MM.1S (cell line): ENCODE measurements at regions not wholly inside any gene's neighbourhood (a gene's known extent, or its start where the extent isn't known, plus 50 kb on each side); places are given as distances from the start of the nearest gene placed in this dataset.

Source experiments
- DNase-seq: peaks from one replicate; pipeline ENCODE4 v3.0.0-alpha.2; 2015
- H2AFZ ChIP-seq: fragments of 300-600 bp; sonication (generic); 2 replicates; pipeline ENCODE4 v1.6.0; 2016; ENCODE audit warnings: antibody characterized with exemption, low read length
- H3F3A ChIP-seq: fragments of 300-600 bp; sonication (generic); 2 replicates; pipeline ENCODE4 v1.6.1; 2016; ENCODE audit warnings: mild to moderate bottlenecking, antibody characterized with exemption, low read length, moderate library complexity, mixed read lengths; ENCODE audit not compliant: insufficient read depth
- H3K27ac ChIP-seq: fragments of 300-600 bp; sonication (generic); 2 replicates; pipeline ENCODE4 v1.5.1; 2016; ENCODE audit warnings: mild to moderate bottlenecking, low read length
- H3K27me3 ChIP-seq: fragments of 300-600 bp; sonication (generic); replicated peaks from 2 replicates; pipeline ENCODE4 v1.6.0; 2016; ENCODE audit warnings: low read length; ENCODE audit not compliant: insufficient read depth
- H3K36me3 ChIP-seq: fragments of 300-600 bp; sonication (generic); replicated peaks from 2 replicates; pipeline ENCODE4 v1.6.1; 2016; ENCODE audit warnings: mild to moderate bottlenecking, low read length, mixed read lengths; ENCODE audit not compliant: insufficient read depth
- H3K4me1 ChIP-seq: fragments of 300-600 bp; sonication (generic); 2 replicates; pipeline ENCODE4 v1.6.1; 2016; ENCODE audit warnings: low read length, mixed read lengths
- H3K4me2 ChIP-seq: fragments of 300-600 bp; sonication (generic); 2 replicates; pipeline ENCODE4 v1.6.0; 2016; ENCODE audit warnings: low read depth, low read length
- H3K4me3 ChIP-seq: fragments of 300-600 bp; sonication (generic); 2 replicates; pipeline ENCODE4 v1.5.1; 2016; ENCODE audit warnings: low read length, mixed read lengths
- H3K79me2 ChIP-seq: fragments of 300-600 bp; sonication (generic); 2 replicates; pipeline ENCODE4 v1.6.1; 2016; ENCODE audit warnings: mixed run types, low read length, mixed read lengths
- H3K9ac ChIP-seq: fragments of 300-600 bp; sonication (generic); 2 replicates; pipeline ENCODE4 v1.6.1; 2016; ENCODE audit warnings: low read length, mixed read lengths
- H3K9me2 ChIP-seq: fragments of 300-600 bp; sonication (generic); replicated peaks from 2 replicates; pipeline ENCODE4 v1.6.1; 2016; ENCODE audit warnings: mild to moderate bottlenecking, low read length, mixed read lengths; ENCODE audit not compliant: insufficient read depth
- H3K9me3 ChIP-seq: fragments of 300-600 bp; sonication (generic); replicated peaks from 2 replicates; pipeline ENCODE4 v1.6.1; 2016; ENCODE audit warnings: mild to moderate bottlenecking, low read length, mixed read lengths; ENCODE audit not compliant: insufficient read depth
- H4K20me1 ChIP-seq: fragments of 300-600 bp; sonication (generic); 2 replicates; pipeline ENCODE4 v1.6.1; 2016; ENCODE audit warnings: mild to moderate bottlenecking, low read length, moderate library complexity, mixed read lengths; ENCODE audit not compliant: insufficient read depth
- CTCF ChIP-seq: fragments of 300-600 bp; sonication (generic); IDR thresholded peaks from 2 replicates; pipeline ENCODE4 v1.5.1; 2016; ENCODE audit warnings: antibody characterized with exemption, low read length, mixed read lengths
- EZH2 ChIP-seq: fragments of 300-600 bp; sonication (generic); optimal IDR thresholded peaks from 2 replicates; pipeline ENCODE3; 2017; ENCODE audit warnings: low read depth, mild to moderate bottlenecking, antibody characterized with exemption, low read length, mixed read lengths
- EZH2phosphoT487 ChIP-seq: fragments of 300-600 bp; sonication (generic); IDR thresholded peaks from 2 replicates; pipeline ENCODE4 v1.6.1; 2018; ENCODE audit warnings: antibody characterized with exemption, low read length

- peaks cover 15% of the 10 kb centered on the region; the same call in 1 of the 2 replicates for H3K4me1 ChIP-seq
- H3K36me3 ChIP-seq, result no peaks in the 10 kb centered on the region
- TF ChIP-seq EZH2phosphoT487 (no peak), CTCF (no peak), EZH2 (no peak)
- no peaks in the 10 kb centered on the region for H3K27me3 ChIP-seq
- no peaks in the 10 kb centered on the region for H3K9me3 ChIP-seq
- no peaks in the 10 kb centered on the region for H4K20me1 ChIP-seq
- no peak overlapping the region; the same call in 1 of the 2 replicates for H3K4me3 ChIP-seq
- no peak overlapping the region for H3K9ac ChIP-seq
- no peaks in the 10 kb centered on the region for H3F3A ChIP-seq
- DNase-seq, result peak; percentile 87
- H3K79me2 ChIP-seq, result no peaks in the 10 kb centered on the region
- H3K27ac ChIP-seq, result peak overlapping the region; percentile 34; the same call in 1 of the 2 replicates
- H2AFZ ChIP-seq, result peak overlapping the region; percentile 12
- H3K9me2 ChIP-seq, result no peaks in the 10 kb centered on the region
- peak overlapping the region; percentile 24; the same call in 1 of the 2 replicates for H3K4me2 ChIP-seq
These were observed 327.1 kb upstream of the NUDT12 start for GRCh38 chr5:103889500-103890209.

DNA sequence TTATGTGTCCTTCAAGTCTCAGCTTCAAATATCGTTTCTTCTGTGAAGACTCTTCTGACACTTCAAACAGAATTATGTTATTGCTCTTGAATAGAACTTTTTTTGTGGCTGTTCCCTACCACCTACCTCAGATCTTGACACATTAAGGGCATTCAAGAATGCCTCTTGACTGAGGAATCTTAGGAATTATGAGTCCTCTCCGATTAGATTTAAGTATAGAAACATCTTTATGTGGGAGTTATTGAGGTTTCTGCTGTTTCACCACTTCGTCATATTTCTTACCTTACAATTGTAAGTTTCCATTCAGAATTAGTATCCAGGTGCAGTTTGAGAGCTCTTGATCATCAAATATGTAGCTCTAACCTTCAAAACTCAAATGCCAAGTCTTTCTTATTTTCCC is 324.2 kb upstream of the NUDT12 start:
- H3K36me3 ChIP-seq, result no peaks in the 10 kb centered on the region
- H3K27me3 ChIP-seq, result no peaks in the 10 kb centered on the region
- no peaks in the 10 kb centered on the region for H4K20me1 ChIP-seq
- no peaks in the 10 kb centered on the region for H3K9me2 ChIP-seq
- no peak overlapping the region for H2AFZ ChIP-seq
- peaks cover 15% of the 10 kb centered on the region; the same call in 1 of the 2 replicates for H3K4me1 ChIP-seq
- H3K79me2 ChIP-seq, result no peaks in the 10 kb centered on the region
- no peak for DNase-seq
- H3K4me3 ChIP-seq, result no peak overlapping the region
- H3F3A ChIP-seq, result no peaks in the 10 kb centered on the region
- TF ChIP-seq EZH2phosphoT487 (no peak), CTCF (no peak), EZH2 (no peak)
- no peaks in the 10 kb centered on the region for H3K9me3 ChIP-seq
- H3K9ac ChIP-seq, result no peak overlapping the region
- no peak overlapping the region for H3K4me2 ChIP-seq
- H3K27ac ChIP-seq, result no peak overlapping the region

- no peaks in the 10 kb centered on the region for H3K36me3 ChIP-seq
These were observed 320.6 kb upstream of the NUDT12 start for GRCh38 chr5:103883143-103883542.

More at GRCh38 chr5:103883143-103883542, 320.6 kb upstream of the NUDT12 start:
- H3F3A ChIP-seq, result no peaks in the 10 kb centered on the region
- H3K27ac ChIP-seq, result no peak overlapping the region
- no peak overlapping the region for H3K4me3 ChIP-seq
- H3K4me2 ChIP-seq, result no peak overlapping the region
- DNase-seq, result no peak
- 0 out of 2 replicates have a peak, but pooled peaks cover 5% of the 10 kb centered on the region for H3K4me1 ChIP-seq
- no peaks in the 10 kb centered on the region for H3K9me3 ChIP-seq
- H3K79me2 ChIP-seq, result no peaks in the 10 kb centered on the region
- no peak overlapping the region for H2AFZ ChIP-seq
- H3K9me2 ChIP-seq, result no peaks in the 10 kb centered on the region
- H3K27me3 ChIP-seq, result no peaks in the 10 kb centered on the region
- H3K9ac ChIP-seq, result no peak overlapping the region
- TF ChIP-seq EZH2, result no peak
- TF ChIP-seq CTCF, result no peak
- no peak for TF ChIP-seq EZH2phosphoT487
- H4K20me1 ChIP-seq, result no peaks in the 10 kb centered on the region
